ENCODE measurements at regions not wholly inside any gene's neighbourhood (a gene's known extent, or its start where the extent isn't known, plus 50 kb on each side); places are given as distances from the start of the nearest gene placed in this dataset.

- TF ChIP-seq EZH2phosphoT487 (conservative IDR thresholded peaks at IDR 0.05; ENCODE audit: low read length) (no peak), CTCF (IDR thresholded peaks at IDR 0.05; ENCODE audit: insufficient read depth, low read length, poor library complexity, severe bottlenecking) (no peak)
Observed at GRCh38 chr2:51237626-51238271, 205.8 kb upstream of the NRXN1 start.

All from SU-DHL-6 (cell line).